GM13976 (cell line): ENCODE measurements at regions not wholly inside any gene's neighbourhood (a gene's known extent, or its start where the extent isn't known, plus 50 kb on each side); places are given as distances from the start of the nearest gene placed in this dataset.

Source experiments
- DNase-seq: peaks from one replicate; pipeline ENCODE4 v3.0.0; 2012; ENCODE audit warnings: low spot score
- in situ Hi-C: fragments of 300-500 bp; cut with MboI; formaldehyde crosslinking; loops from one replicate; pipeline ENCODE4 v1.12.0; 2022; ENCODE audit warnings: low sequenced_read_pairs, mixed read lengths, inconsistent platforms; ENCODE audit not compliant: unreplicated experiment
- TF ChIP-seq, protein P1 (sequence below): IDR thresholded peaks from 2 replicates; pipeline ENCODE4 v1.5.1; 2012; ENCODE audit warnings: borderline replicate concordance, mild to moderate bottlenecking; ENCODE audit not compliant: insufficient read depth; ENCODE audit errors: extremely low read depth, missing control alignments, control extremely low read depth

DNA sequence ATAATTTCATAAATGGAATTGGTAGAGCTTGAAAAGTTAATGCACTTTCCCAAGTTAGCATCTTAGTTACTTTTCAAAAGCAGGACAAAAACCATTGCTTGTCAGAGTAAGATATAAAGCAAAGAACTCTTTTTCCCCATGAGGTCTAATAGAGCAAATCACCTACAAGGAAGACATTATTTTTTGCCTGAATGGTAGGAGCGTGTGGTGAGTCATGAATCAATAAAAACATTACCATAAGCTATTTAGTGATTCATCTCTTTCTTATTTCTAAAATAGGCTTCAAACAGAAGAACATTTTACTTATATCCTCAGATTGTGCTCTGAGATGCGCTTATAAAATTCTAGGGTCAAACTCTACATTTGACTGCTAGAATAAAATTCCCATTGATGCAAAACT lies 109.4 kb upstream of the GPRIN3 start:
- TF ChIP-seq, protein P1, sequence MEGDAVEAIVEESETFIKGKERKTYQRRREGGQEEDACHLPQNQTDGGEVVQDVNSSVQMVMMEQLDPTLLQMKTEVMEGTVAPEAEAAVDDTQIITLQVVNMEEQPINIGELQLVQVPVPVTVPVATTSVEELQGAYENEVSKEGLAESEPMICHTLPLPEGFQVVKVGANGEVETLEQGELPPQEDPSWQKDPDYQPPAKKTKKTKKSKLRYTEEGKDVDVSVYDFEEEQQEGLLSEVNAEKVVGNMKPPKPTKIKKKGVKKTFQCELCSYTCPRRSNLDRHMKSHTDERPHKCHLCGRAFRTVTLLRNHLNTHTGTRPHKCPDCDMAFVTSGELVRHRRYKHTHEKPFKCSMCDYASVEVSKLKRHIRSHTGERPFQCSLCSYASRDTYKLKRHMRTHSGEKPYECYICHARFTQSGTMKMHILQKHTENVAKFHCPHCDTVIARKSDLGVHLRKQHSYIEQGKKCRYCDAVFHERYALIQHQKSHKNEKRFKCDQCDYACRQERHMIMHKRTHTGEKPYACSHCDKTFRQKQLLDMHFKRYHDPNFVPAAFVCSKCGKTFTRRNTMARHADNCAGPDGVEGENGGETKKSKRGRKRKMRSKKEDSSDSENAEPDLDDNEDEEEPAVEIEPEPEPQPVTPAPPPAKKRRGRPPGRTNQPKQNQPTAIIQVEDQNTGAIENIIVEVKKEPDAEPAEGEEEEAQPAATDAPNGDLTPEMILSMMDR = no peak
- in situ Hi-C loops = no loop called here
- DNase-seq = no peak

DNA sequence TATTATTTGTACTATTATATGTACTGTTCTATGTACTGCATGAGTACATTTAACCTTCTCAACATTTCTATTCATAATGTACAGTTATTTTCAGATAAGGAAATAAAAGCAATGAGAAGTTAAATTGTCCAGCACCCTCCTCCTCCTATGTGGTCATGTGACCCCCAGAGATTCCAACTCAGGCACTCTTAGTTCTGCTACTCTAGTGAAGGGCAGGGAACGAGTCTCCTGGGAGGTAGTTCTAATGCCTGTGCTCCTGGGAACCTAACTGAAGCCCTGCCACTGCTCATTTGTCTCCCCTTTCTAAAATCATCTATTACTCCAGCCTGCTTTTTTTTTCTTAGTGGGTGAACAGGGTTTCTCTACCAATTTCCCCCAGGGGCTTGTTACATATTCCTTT lies 105.9 kb upstream of the GPRIN3 start:
- no peak for DNase-seq
- TF ChIP-seq, protein P1 = no peak
- in situ Hi-C loops = no loop called here

GRCh38 chr4:89411539-89412309 lies 104.1 kb upstream of the GPRIN3 start:
- in situ Hi-C loops = no loop called here
- TF ChIP-seq, protein P1 = no peak
- DNase-seq = no peak

GRCh38 chr4:89410687-89411086 lies 103.1 kb upstream of the GPRIN3 start:
- in situ Hi-C loops = no loop called here
- no peak for DNase-seq
- TF ChIP-seq, protein P1 = no peak

- no peak for DNase-seq
- TF ChIP-seq, protein P1 = no peak
- in situ Hi-C loops = no loop called here
These were observed 96.9 kb upstream of the GPRIN3 start for GRCh38 chr4:89404530-89404929.

DNA sequence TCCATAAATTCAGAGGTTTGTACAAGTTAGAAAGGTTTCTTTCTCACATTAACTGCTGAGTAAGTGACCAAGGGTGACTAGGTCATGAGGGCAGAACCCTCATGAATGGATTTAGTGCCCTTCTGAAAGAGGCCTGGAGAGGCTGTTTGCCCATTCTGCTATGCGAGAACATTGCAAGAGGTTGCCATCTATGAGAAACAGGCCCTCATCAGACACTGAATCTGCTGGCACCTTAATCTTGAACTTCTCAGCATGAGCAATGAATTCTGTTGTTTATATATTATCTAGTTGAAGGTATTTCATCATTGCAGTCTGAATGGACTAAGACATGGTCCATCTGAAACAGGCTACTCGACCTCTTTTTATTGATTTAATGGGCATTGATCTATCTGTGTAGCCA lies 96.2 kb upstream of the GPRIN3 start:
- TF ChIP-seq, protein P1 = no peak
- in situ Hi-C loops = no loop called here
- no peak for DNase-seq
